Smooth muscle cell (in vitro differentiated cells): ENCODE measurements at regions not wholly inside any gene's neighbourhood (a gene's known extent, or its start where the extent isn't known, plus 50 kb on each side); places are given as distances from the start of the nearest gene placed in this dataset.

ENCODE experiments used
- DNase-seq: peaks from one replicate; lab custom pipeline; 2025; ENCODE audit not compliant: unreplicated experiment; lab: John Stamatoyannopoulos, UW
- H2AFZ ChIP-seq: fragments of 200-600 bp; sonication (generic); 2 replicates; pipeline ENCODE4 v1.6.0; 2016; ENCODE audit warnings: antibody characterized with exemption, low read depth, mild to moderate bottlenecking
- H3F3A ChIP-seq: fragments of 200-600 bp; sonication (generic); 2 replicates; pipeline ENCODE4 v1.6.0; 2017; ENCODE audit warnings: antibody characterized with exemption, low read depth
- H3K27ac ChIP-seq: fragments of 200-600 bp; sonication (generic); 2 replicates; pipeline ENCODE4 v1.5.1; 2016; ENCODE audit warnings: low read depth, mild to moderate bottlenecking
- H3K27me3 ChIP-seq: fragments of 200-600 bp; sonication (generic); 2 replicates; pipeline ENCODE4 v1.6.1; 2016; ENCODE audit warnings: low read depth, mild to moderate bottlenecking
- H3K36me3 ChIP-seq: fragments of 200-600 bp; sonication (generic); 2 replicates; pipeline ENCODE4 v1.5.1; 2016; ENCODE audit warnings: low read depth
- H3K4me1 ChIP-seq: fragments of 200-600 bp; sonication (generic); 2 replicates; pipeline ENCODE4 v1.5.1; 2016; ENCODE audit warnings: low read depth
- H3K4me2 ChIP-seq: fragments of 200-600 bp; sonication (generic); 2 replicates; pipeline ENCODE4 v1.6.0; 2016; ENCODE audit warnings: mild to moderate bottlenecking
- H3K4me3 ChIP-seq: fragments of 200-600 bp; sonication (generic); 2 replicates; pipeline ENCODE4 v1.5.1; 2016; ENCODE audit warnings: mild to moderate bottlenecking
- H3K79me2 ChIP-seq: fragments of 200-600 bp; sonication (generic); 2 replicates; pipeline ENCODE4 v1.6.0; 2016; ENCODE audit warnings: low read depth, mild to moderate bottlenecking
- H3K9ac ChIP-seq: fragments of 200-600 bp; sonication (generic); 2 replicates; pipeline ENCODE4 v1.6.0; 2016; ENCODE audit warnings: low read depth
- H3K9me3 ChIP-seq: fragments of 200-600 bp; sonication (generic); replicated peaks from 2 replicates; pipeline ENCODE4 v1.5.1; 2016; ENCODE audit warnings: low read depth
- H4K20me1 ChIP-seq: fragments of 200-600 bp; sonication (generic); 2 replicates; pipeline ENCODE4 v1.6.0; 2016; ENCODE audit warnings: low read depth
- WGBS: methylation state at CpG from one replicate; pipeline ENCODE4 v1.1.7; 2016; ENCODE audit warnings: low lambda C conversion rate; 5-methylcytosine and 5-hydroxymethylcytosine counted together
- TF ChIP-seq, protein P1 (sequence below): fragments of 200-600 bp; sonication (generic); IDR thresholded peaks from 2 replicates; pipeline ENCODE4 v1.5.1; 2017; ENCODE audit warnings: borderline replicate concordance, mild to moderate bottlenecking, antibody characterized with exemption; ENCODE audit not compliant: insufficient read depth, poor library complexity, severe bottlenecking

DNA sequence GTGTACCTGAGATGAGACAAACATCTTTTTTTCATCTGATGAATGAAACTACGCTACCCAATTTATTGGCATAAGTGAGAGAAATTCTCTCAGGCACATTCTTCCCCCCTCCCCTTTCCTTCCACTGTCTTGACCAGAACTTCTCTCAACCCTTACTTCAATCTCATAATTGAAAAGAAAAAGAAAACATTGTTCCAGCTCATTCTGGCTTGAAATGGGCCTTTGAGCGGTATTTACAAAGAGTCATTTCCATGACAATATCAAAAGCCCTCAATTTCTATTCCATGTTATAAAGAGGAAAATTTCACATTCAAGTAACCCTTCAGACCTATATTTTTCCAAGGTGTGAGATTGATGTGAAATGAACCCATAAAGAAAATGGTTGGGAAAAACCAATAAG is 145.9 kb downstream of the PCSK1 start:
- Histone ChIP-seq H3K4me3 (no peak overlapping the region), H3K79me2 (no peaks in the 10 kb centered on the region), H3K4me2 (no peak overlapping the region), H3K9me3 (no peaks in the 10 kb centered on the region), H3F3A (no peaks in the 10 kb centered on the region), H3K27ac (no peak overlapping the region), H4K20me1 (no peaks in the 10 kb centered on the region), H3K4me1 (peaks cover 27% of the 10 kb centered on the region), H3K27me3 (no peaks in the 10 kb centered on the region), H2AFZ (no peak overlapping the region), H3K36me3 (no peaks in the 10 kb centered on the region), H3K9ac (no peak overlapping the region)
- TF ChIP-seq, protein P1, sequence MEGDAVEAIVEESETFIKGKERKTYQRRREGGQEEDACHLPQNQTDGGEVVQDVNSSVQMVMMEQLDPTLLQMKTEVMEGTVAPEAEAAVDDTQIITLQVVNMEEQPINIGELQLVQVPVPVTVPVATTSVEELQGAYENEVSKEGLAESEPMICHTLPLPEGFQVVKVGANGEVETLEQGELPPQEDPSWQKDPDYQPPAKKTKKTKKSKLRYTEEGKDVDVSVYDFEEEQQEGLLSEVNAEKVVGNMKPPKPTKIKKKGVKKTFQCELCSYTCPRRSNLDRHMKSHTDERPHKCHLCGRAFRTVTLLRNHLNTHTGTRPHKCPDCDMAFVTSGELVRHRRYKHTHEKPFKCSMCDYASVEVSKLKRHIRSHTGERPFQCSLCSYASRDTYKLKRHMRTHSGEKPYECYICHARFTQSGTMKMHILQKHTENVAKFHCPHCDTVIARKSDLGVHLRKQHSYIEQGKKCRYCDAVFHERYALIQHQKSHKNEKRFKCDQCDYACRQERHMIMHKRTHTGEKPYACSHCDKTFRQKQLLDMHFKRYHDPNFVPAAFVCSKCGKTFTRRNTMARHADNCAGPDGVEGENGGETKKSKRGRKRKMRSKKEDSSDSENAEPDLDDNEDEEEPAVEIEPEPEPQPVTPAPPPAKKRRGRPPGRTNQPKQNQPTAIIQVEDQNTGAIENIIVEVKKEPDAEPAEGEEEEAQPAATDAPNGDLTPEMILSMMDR, result no peak
- 96% methylated on average over 2 of the region's 2 CpGs for WGBS
- DNase-seq, result no peak

DNA sequence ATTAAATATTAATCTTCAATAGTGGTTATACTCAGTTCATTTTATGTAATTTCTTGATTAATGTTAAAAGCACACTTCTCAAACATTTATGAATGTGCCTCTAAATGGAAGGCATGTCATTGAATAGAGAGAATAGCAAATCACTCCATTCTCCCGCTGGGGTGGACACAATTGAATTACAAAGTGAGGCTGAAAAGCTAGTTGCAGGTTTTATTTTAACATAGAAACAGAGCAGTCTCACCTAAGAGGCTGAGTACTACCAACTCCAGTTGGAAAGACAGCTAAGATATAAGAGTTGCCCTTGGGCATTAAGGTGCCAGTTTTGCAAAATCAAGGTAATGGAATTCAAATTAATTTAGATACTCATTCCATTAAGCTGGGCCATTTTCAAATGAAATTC is 147.2 kb downstream of the PCSK1 start:
- H3K79me2 ChIP-seq, result no peaks in the 10 kb centered on the region
- H2AFZ ChIP-seq, result no peak overlapping the region
- no peaks in the 10 kb centered on the region for H3K27me3 ChIP-seq
- DNase-seq, result no peak
- H3K36me3 ChIP-seq, result no peaks in the 10 kb centered on the region
- H3K4me2 ChIP-seq, result no peak overlapping the region
- 62% methylated on average over 1 of the region's 1 CpG for WGBS
- no peaks in the 10 kb centered on the region for H3K9me3 ChIP-seq
- no peak overlapping the region for H3K9ac ChIP-seq
- TF ChIP-seq, protein P1, result no peak
- no peak overlapping the region for H3K27ac ChIP-seq
- H4K20me1 ChIP-seq, result no peaks in the 10 kb centered on the region
- H3K4me3 ChIP-seq, result no peak overlapping the region
- H3K4me1 ChIP-seq, result peaks cover 27% of the 10 kb centered on the region
- no peaks in the 10 kb centered on the region for H3F3A ChIP-seq

DNA sequence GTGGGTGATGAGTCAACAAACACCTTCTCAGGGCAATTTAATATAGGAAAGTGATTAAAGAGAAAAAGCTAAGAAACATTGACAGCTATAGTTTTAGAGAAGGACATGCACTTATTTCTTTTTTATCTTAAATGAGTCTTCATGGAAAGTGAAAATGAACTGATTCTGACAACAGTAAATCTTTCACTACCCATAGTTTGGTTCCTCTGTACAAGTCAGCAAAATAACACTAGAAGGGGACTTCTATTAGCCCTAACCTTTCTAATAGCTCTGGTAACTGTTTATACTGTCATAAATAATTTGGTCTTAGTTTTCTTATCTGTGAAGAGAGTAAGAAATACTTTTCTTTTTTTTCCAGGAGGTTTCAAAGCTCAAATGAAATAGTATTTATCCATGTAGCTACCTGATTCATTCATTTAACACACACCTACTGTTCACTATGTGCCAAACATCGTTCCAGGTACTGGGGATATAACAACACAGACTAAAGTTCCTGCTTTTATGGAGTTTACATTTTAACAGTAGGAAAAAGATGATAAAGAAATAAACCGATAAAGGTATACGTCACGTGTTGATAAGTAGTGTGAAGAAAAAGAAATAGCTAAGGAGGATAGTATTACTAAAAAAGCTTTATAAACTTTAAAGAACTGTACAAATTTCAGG is 148.2 kb downstream of the PCSK1 start:
- 96% methylated on average over 4 of the region's 4 CpGs for WGBS
- H2AFZ ChIP-seq, result no peak overlapping the region
- H3K4me1 ChIP-seq, result peaks cover 27% of the 10 kb centered on the region
- H3K4me3 ChIP-seq, result no peak overlapping the region
- no peaks in the 10 kb centered on the region for H4K20me1 ChIP-seq
- no peak overlapping the region for H3K4me2 ChIP-seq
- H3K9ac ChIP-seq, result no peak overlapping the region
- no peaks in the 10 kb centered on the region for H3K36me3 ChIP-seq
- no peak overlapping the region for H3K27ac ChIP-seq
- H3F3A ChIP-seq, result no peaks in the 10 kb centered on the region
- no peak for DNase-seq
- H3K9me3 ChIP-seq, result no peaks in the 10 kb centered on the region
- H3K27me3 ChIP-seq, result no peaks in the 10 kb centered on the region
- TF ChIP-seq, protein P1, result no peak
- H3K79me2 ChIP-seq, result no peaks in the 10 kb centered on the region

DNA sequence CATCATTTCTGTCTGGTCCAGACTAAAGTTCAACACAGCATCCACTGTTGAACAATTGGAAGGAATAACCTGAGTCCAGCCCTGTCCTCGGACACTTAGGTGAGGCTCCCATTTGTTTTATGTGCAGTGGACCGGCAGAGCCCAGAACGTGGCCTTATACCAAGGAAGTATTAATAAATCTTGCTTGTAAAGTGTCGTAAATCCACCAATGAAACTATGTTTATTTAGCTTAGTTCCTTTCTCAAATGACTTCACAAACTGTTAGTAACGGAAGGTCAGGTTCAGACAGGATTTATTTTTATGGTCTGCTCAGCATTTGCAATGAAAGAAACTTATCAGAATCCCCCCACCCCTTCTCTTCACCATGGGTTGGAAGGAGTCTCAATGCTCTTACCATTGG is 149.5 kb downstream of the PCSK1 start:
- H3K4me2 ChIP-seq, result no peak overlapping the region
- 48% methylated on average over 5 of the region's 5 CpGs for WGBS
- no peaks in the 10 kb centered on the region for H3K27me3 ChIP-seq
- H3K9ac ChIP-seq, result no peak overlapping the region
- no peak overlapping the region for H3K27ac ChIP-seq
- no peaks in the 10 kb centered on the region for H3K79me2 ChIP-seq
- TF ChIP-seq, protein P1, result no peak
- no peak overlapping the region for H3K4me3 ChIP-seq
- H2AFZ ChIP-seq, result no peak overlapping the region
- H4K20me1 ChIP-seq, result no peaks in the 10 kb centered on the region
- H3K36me3 ChIP-seq, result no peaks in the 10 kb centered on the region
- H3F3A ChIP-seq, result no peaks in the 10 kb centered on the region
- DNase-seq, result no peak
- H3K9me3 ChIP-seq, result no peaks in the 10 kb centered on the region
- peaks cover 27% of the 10 kb centered on the region for H3K4me1 ChIP-seq
